Naive B cell (primary cell): ENCODE measurements at regions not wholly inside any gene's neighbourhood (a gene's known extent, or its start where the extent isn't known, plus 50 kb on each side); places are given as distances from the start of the nearest gene placed in this dataset.
"Not testable (repeated sequence)": the region's sequence is repeated elsewhere in the genome, so short reads cannot be mapped to it uniquely, and the experiment has no call there.

Source experiments
- ATAC-seq, 2 donors: fragments of 150-1000 bp; cut with Tn5 transposase; 2 replicates each; pipeline ENCODE4 v1.10.0; 2021; ENCODE audit warnings: low read depth in 2 of 2, mild to moderate bottlenecking in 2 of 2, moderate library complexity in 2 of 2
- DNase-seq: peaks from one replicate; pipeline ENCODE4 v3.0.0; 2022
- H3K27ac Mint-ChIP-seq, 6 donors: one replicate each; pipeline ENCODE4 v1.8.0; 2020 to 2022; ENCODE audit warnings: mild to moderate bottlenecking in 6 of 6, mixed read lengths in 6 of 6, moderate library complexity in 5 of 6, inconsistent platforms in 2 of 6
- H3K27me3 Mint-ChIP-seq, 3 donors: one replicate each; pipeline ENCODE4 v1.8.0; 2021 to 2022; ENCODE audit warnings: mixed read lengths in 3 of 3, mild to moderate bottlenecking in 1 of 3
- H3K36me3 Mint-ChIP-seq, 2 donors: one replicate each; pipeline ENCODE4 v1.8.0; 2020 to 2022; ENCODE audit warnings: mixed read lengths in 2 of 2, inconsistent platforms in 1 of 2, mild to moderate bottlenecking in 1 of 2
- H3K4me1 Mint-ChIP-seq, 3 donors: one replicate each; pipeline ENCODE4 v1.8.0; 2020 to 2022; ENCODE audit warnings: mixed read lengths in 3 of 3, inconsistent platforms in 1 of 3, mild to moderate bottlenecking in 1 of 3, moderate library complexity in 1 of 3
- H3K4me3 Mint-ChIP-seq, 8 donors: one replicate each; pipeline ENCODE4 v1.8.0; 2020 to 2022; ENCODE audit warnings: mild to moderate bottlenecking in 8 of 8, mixed read lengths in 8 of 8, moderate library complexity in 8 of 8, inconsistent platforms in 2 of 8
- H3K9me3 Mint-ChIP-seq, 7 donors: one replicate each; pipeline ENCODE4 v1.8.0; 2020 to 2022; ENCODE audit warnings: mixed read lengths in 7 of 7, mild to moderate bottlenecking in 5 of 7, inconsistent platforms in 2 of 7, moderate library complexity in 1 of 7

DNA sequence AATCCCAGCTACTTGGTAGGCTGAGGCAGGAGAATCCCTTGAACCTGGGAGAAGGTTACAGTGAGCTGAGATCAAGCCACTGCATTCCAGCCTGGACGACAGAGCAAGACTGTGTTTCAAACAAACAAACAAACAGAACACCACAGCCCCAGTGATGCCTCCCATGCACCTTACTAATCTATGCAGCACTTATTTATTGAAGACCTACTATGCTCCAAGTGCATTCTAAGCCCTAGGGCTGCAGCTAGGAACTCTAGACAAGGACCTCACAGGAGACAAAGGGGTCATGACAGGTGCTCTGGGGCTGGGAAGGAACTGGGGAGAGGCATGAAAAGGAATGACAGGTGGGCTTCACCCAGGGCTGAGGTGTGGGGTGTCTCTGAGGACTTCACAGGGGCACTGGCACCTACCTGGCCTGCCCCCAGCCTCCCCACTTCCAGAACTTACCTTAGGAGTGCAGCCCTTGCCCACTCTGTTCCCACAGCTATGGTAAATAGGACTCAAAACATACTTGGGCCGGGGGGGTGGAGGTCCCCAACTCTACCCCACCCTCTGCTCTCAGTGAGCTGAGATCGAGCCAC, 69.4 kb downstream of the C9orf50 start:
- H3K27me3 Mint-ChIP-seq = peaks cover 41 to 80% (median 64%) of the 10 kb centered on the region in 3 donors
- H3K27ac Mint-ChIP-seq = no peak overlapping the region
- no peak overlapping the region for H3K4me3 Mint-ChIP-seq
- H3K36me3 Mint-ChIP-seq = peaks cover 0 to 8% of the 10 kb centered on the region in 2 donors
- DNase-seq (no peak), ATAC-seq (no peak)
- no peaks in the 10 kb centered on the region for H3K9me3 Mint-ChIP-seq
- H3K4me1 Mint-ChIP-seq = peaks cover 9 to 14% (median 9%) of the 10 kb centered on the region in 3 donors

DNA sequence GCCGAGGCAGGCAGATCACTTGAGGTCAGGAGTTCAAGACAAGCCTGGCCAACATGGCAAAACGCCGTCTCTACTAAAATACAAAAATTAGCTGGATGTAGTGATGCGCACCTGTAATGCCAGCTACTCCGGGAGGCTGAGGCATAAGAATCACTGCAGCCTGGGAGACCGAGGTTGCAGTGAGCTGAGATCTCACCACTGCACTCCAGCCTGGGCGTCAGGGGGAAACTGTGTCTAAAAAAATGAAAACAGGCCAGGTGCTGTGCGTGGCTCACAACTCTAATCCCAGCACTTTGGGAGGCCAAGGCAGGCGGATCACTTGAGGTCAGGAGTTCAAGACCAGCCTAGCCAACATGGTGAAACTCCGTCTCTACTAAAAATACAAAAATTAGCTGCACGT, 69.9 kb downstream of the C9orf50 start:
- not testable (repeated sequence) for DNase-seq, H3K9me3 Mint-ChIP-seq, ATAC-seq, H3K27ac Mint-ChIP-seq, H3K36me3 Mint-ChIP-seq
- Mint-ChIP-seq H3K4me1 (peaks cover 9 to 14% (median 9%) of the 10 kb centered on the region in 3 donors), H3K27me3 (peaks cover 44 to 85% (median 69%) of the 10 kb centered on the region in 3 donors), H3K4me3 (peak overlapping the region in 3 of 8 donors; percentile 18 to 70 (median 32))

DNA sequence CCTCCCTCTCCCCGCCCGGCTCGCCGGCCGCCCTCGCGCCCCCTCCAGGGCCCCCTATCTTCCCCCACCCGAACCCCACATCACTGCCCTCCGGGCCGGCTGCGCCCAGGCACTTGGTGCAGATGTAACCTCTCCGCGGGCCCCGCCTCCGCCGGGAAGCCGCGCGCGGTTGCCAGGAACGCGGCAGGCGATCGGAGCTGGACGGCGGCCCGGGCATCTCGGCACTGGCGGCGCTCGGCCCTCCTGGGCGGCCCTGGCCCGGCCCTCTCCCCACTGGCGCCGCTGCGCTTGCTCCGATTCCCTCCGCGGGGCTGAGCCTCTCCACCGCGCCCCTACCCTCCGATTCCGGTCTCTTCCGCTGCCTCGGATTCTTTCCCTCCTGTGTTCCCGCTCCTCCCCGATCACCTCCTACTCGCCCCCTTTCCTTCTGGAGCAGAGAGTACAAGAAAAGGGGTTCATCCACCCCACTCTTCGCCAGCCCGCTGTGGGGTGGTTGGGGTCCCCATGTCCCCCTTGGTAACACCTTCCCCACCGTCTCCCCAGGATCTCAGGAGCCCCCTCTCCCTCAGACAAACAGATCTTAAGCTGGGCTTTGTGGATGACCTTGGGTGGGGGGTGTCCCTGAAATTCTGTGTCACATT, 70.6 kb downstream of the C9orf50 start:
- Mint-ChIP-seq H3K27ac (peak overlapping the region in 1 of 6 donors; percentile 81), H3K4me3 (peak overlapping the region in 7 of 8 donors; percentile 32 to 77 (median 62)), H3K9me3 (no peaks in the 10 kb centered on the region), H3K4me1 (peaks cover 9 to 14% (median 9%) of the 10 kb centered on the region in 3 donors), H3K27me3 (peaks cover 48 to 89% (median 74%) of the 10 kb centered on the region in 3 donors), H3K36me3 (peaks cover 0 to 8% of the 10 kb centered on the region in 2 donors)
- no peak for DNase-seq
- ATAC-seq = no peak

DNA sequence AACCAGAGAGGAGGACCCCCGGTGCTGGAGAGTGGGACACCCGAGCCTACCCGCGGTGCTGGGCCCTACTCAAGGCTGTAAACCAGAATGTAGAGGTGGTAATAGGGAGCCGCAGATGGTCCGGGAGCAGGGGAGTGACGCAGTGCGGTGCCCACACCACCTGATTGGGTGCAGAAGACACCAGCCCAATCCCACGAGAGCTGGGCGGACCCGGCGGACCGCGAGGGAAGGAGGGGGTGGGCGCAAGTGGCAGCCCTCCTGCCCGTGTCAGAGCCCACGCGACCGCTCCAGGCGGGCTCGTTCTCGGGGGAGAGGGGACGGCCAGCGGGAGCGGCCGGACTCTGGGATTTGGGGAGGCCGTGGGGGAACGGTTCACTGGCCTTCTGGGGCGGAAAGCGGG, 71.2 kb downstream of the C9orf50 start:
- Mint-ChIP-seq H3K9me3 (no peaks in the 10 kb centered on the region), H3K4me1 (peaks cover 9 to 14% (median 9%) of the 10 kb centered on the region in 3 donors), H3K27me3 (peaks cover 51 to 91% (median 80%) of the 10 kb centered on the region in 3 donors), H3K4me3 (peak overlapping the region in 5 of 8 donors; percentile 17 to 70 (median 49)), H3K36me3 (peaks cover 0 to 8% of the 10 kb centered on the region in 2 donors), H3K27ac (no peak overlapping the region)
- no peak for DNase-seq
- no peak for ATAC-seq

DNA sequence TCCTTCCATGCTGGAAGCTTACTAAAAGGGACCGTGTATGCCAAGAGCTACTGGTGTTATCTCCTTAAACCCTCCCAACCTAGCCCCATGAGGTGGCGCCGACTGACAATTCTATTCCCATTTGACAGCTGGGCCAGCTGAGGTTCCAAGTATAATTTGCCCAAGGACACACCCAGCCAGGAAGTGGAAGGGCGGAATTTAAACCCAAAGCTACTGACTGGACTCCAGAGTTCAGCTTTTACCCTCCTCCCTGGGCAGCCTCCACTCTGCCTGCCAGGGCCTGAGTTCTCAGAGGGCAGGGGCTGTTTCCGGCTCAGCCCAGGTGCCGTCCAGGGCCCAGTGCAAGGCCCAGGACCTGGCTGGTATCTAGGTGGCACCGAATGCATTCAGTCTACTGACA, 71.8 kb downstream of the C9orf50 start:
- peak overlapping the region in 5 of 8 donors; percentile 17 to 70 (median 49) for H3K4me3 Mint-ChIP-seq
- no peak for DNase-seq
- no peak overlapping the region for H3K27ac Mint-ChIP-seq
- peaks cover 0 to 8% of the 10 kb centered on the region in 2 donors for H3K36me3 Mint-ChIP-seq
- H3K4me1 Mint-ChIP-seq = peaks cover 9 to 14% (median 9%) of the 10 kb centered on the region in 3 donors
- no peak for ATAC-seq
- peaks cover 51 to 88% (median 78%) of the 10 kb centered on the region in 3 donors for H3K27me3 Mint-ChIP-seq
- no peaks in the 10 kb centered on the region for H3K9me3 Mint-ChIP-seq

DNA sequence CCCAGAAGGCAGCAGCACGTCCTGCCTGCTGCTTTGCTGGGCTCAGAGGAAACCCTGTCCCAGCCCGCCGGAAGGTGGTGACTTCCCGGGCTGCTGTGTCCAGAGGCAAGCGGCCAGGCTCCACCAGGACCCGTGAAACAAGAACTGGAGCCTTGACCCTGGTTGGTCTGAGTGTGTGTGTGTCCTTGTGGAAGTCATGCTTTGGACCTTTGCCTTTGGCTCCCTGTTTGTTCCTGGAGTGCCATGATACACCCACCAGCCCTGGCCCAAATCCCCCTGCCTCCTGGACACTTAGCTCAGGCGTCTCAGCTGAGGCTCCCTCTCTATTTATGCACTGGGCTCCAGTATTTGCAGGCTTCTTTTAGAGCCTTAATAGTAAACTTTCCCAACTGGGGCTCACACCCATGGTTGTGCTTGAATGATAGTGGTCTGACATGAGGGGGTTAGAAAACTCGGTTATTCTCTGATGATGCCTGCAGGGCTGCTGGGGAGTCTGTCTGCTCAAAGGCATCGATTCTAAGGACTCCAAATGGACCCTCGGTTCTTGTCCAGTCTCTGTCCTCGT, 72.2 kb downstream of the C9orf50 start:
- H3K4me1 Mint-ChIP-seq = peaks cover 9 to 14% (median 9%) of the 10 kb centered on the region in 3 donors
- H3K27ac Mint-ChIP-seq = no peak overlapping the region
- no peak overlapping the region for H3K4me3 Mint-ChIP-seq
- no peaks in the 10 kb centered on the region for H3K9me3 Mint-ChIP-seq
- peaks cover 0 to 8% of the 10 kb centered on the region in 2 donors for H3K36me3 Mint-ChIP-seq
- DNase-seq (no peak), ATAC-seq (no peak)
- H3K27me3 Mint-ChIP-seq = peaks cover 47 to 84% (median 75%) of the 10 kb centered on the region in 3 donors

DNA sequence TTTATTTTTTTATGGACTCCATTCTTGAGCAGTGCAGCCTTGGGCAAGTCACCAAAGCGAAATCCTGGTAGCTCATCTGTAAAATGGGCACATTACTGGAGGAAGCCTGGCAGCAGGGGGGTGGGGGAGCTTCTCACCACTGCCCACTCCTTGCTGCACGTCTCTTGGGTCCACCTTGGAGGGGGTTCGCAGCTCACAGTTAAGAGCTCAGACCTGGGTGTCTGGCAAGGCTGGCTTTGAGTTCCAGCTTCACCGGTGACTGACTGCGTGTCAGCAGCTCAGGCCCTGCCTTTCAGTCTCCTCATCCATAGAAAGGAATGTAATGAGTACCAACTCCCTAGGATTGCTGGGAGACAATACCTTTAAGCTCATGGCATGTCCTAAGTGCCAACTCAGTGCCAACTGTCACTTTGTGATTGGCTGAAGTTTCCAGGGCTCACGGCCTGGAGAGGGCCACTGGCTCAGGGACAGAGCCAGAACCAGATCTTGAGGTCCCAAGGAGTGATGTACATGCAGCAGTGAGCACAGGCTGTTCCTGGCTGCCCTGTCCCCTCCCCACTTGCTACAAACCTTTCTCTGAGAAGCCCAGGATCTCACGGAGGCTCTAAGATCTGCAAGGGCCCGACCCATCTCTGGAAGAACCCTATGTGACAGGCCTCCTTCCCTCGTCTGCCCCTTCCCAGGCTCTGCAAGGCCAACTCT, 72.9 kb downstream of the C9orf50 start:
- peaks cover 9 to 14% (median 9%) of the 10 kb centered on the region in 3 donors for H3K4me1 Mint-ChIP-seq
- ATAC-seq (no peak), DNase-seq (no peak)
- H3K36me3 Mint-ChIP-seq = peaks cover 0 to 8% of the 10 kb centered on the region in 2 donors
- H3K9me3 Mint-ChIP-seq = no peaks in the 10 kb centered on the region
- peaks cover 46 to 83% (median 75%) of the 10 kb centered on the region in 3 donors for H3K27me3 Mint-ChIP-seq
- H3K27ac Mint-ChIP-seq = no peak overlapping the region
- no peak overlapping the region for H3K4me3 Mint-ChIP-seq

DNA sequence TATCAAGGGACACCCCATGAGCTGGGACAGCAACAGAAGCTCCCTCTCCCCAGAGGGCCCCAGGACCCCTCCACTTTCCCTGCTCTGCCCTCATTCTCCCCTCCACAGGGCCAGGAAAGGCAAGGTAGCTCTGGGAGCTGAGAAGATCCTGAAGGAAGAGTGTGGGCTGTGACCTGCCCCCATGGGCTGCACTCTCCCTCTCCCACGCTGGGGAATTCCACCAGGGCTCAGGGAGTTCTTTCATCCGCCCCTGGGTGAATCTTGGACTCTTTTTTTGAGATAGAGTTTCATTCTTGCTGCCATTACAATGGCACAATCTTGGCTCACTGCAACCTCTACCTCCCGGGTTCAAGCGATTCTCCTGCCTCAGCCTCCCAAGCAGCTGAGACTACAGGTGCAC, 73.8 kb downstream of the C9orf50 start:
- H3K4me1 Mint-ChIP-seq = peaks cover 9 to 14% (median 9%) of the 10 kb centered on the region in 3 donors
- H3K27ac Mint-ChIP-seq = no peak overlapping the region
- DNase-seq (no peak), ATAC-seq (no peak)
- H3K9me3 Mint-ChIP-seq = no peaks in the 10 kb centered on the region
- peaks cover 43 to 75% (median 70%) of the 10 kb centered on the region in 3 donors for H3K27me3 Mint-ChIP-seq
- H3K36me3 Mint-ChIP-seq = peaks cover 0 to 8% of the 10 kb centered on the region in 2 donors
- H3K4me3 Mint-ChIP-seq = no peak overlapping the region

DNA sequence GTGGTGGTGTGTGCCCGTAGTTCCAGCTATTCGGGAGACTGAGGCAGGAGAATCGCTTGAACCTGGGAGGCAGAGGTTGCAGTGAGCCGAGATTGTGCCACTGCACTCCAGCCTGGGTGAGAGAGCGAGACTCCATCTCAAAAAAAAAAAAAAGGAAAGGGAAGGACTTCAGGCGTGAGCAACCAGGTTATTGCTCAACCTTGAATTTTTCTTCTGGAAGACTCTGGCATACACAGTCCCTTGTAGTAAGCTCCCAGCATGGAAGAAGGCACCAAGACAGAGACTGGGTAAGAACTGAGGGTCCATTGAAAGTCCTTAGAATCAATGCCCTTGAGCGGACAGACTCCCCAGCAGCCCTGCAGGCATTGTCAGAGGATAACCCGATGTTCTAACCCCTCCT, 75.0 kb downstream of the C9orf50 start:
- DNase-seq, H3K9me3 Mint-ChIP-seq, ATAC-seq, H3K4me3 Mint-ChIP-seq, H3K36me3 Mint-ChIP-seq: not testable (repeated sequence)
- Mint-ChIP-seq H3K4me1 (peaks cover 9 to 14% (median 9%) of the 10 kb centered on the region in 3 donors), H3K27ac (peak overlapping the region in 1 of 6 donors; percentile 26), H3K27me3 (peaks cover 36 to 65% (median 63%) of the 10 kb centered on the region in 3 donors)

DNA sequence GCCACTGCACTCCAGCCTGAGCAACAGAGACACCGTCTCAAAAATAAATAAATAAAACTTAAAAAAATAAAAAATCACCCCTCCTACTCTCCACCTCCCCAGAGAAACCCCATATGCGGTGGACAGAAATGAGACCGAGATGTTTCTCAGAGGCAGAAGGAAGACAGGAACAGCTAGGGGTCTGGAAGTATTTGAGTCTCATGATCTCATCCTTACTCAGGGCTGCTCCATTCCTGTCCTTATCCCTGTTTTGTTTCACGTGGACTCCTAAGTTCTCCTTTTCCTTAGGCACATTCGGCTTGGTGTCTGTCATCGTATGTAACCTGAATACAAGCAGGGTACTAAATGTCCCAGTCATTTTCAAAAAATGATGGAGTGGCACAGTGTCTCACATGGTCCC, 76.1 kb downstream of the C9orf50 start:
- Mint-ChIP-seq H3K4me1 (peaks cover 4 to 7% (median 5%) of the 10 kb centered on the region in 3 donors), H3K4me3 (no peak overlapping the region), H3K27ac (no peak overlapping the region), H3K27me3 (peaks cover 32 to 58% (median 56%) of the 10 kb centered on the region in 3 donors), H3K9me3 (peaks cover 0 to 8% (median 5%) of the 10 kb centered on the region in 7 donors), H3K36me3 (peaks cover 0 to 8% of the 10 kb centered on the region in 2 donors)
- ATAC-seq = no peak
- DNase-seq = no peak

DNA sequence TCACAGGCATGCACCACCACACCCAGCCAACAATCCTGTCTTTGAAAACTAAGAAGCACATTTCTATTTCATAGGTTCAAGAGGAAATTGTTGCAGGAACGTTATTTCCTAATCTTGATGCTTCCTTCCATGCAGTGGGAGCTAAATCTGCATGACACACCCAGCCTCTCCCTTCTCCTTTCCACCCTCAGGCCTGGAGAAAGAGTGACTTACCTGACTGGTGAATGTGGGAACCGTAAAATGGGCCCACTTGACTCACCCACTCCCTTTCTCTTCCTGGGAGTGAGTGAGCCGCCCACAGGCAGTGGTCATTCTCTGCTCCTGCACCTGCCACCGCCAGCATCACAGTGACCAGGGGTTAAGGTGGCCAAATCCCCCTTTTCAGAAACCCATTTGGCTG, 78.2 kb downstream of the C9orf50 start:
- Mint-ChIP-seq H3K4me1 (no peaks in the 10 kb centered on the region), H3K9me3 (peaks cover 0 to 23% (median 17%) of the 10 kb centered on the region in 7 donors), H3K27me3 (peaks cover 28 to 43% (median 41%) of the 10 kb centered on the region in 3 donors), H3K36me3 (no peaks in the 10 kb centered on the region), H3K4me3 (no peak overlapping the region), H3K27ac (no peak overlapping the region)
- no peak for ATAC-seq
- no peak for DNase-seq

DNA sequence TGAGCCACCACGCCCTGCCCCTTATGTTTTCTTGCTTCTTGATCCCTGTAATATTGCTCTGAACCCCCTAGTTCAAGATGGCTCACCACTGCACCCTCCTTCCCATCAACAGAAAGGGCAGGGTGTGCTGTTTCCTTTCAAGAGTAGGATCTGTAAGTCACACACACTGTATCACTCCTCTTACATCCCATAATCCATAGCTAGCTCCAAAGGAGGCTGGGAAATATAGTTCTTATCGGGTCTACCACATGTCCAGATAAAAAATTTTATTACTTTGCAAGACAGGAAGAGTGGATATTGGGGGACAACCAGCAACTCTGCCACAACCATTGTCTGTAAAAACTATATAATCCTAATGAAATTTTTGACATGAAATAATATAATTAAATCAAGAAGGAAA, 79.6 kb downstream of the C9orf50 start:
- DNase-seq (no peak), ATAC-seq (no peak)
- Mint-ChIP-seq H3K27ac (no peak overlapping the region), H3K4me1 (no peaks in the 10 kb centered on the region), H3K9me3 (peaks cover 0 to 23% (median 18%) of the 10 kb centered on the region in 7 donors), H3K36me3 (no peaks in the 10 kb centered on the region), H3K27me3 (peaks cover 24 to 33% (median 31%) of the 10 kb centered on the region in 3 donors), H3K4me3 (no peak overlapping the region)

DNA sequence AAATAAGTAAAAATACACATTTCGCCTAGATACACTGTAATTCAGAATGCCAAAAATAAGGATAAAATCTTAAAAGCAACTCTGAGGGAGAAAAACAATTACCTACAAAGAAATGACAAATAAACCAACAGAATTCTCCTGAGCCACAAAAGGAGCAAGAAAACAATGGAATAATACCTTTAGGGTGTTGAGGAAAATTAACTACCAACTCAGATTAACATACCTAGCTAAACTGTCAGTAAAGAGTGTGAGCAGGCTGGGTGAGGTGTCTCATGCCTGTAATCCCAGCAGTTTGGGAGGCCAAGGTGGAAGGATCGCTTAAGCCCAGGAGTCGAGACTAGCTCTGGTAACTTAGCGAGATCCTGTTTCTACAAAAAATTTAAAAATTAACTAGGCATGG, 81.5 kb downstream of the C9orf50 start:
- peaks cover 20 to 24% (median 20%) of the 10 kb centered on the region in 3 donors for H3K27me3 Mint-ChIP-seq
- H3K9me3 Mint-ChIP-seq = peaks cover 0 to 23% (median 18%) of the 10 kb centered on the region in 7 donors

More for the DNA sequence above, 81.5 kb downstream of the C9orf50 start:
- no peak overlapping the region for H3K27ac Mint-ChIP-seq
- H3K36me3 Mint-ChIP-seq = no peaks in the 10 kb centered on the region
- no peak overlapping the region for H3K4me3 Mint-ChIP-seq
- no peak for DNase-seq
- no peak for ATAC-seq
- H3K4me1 Mint-ChIP-seq = no peaks in the 10 kb centered on the region
